Stimulated activated CD8-positive, alpha-beta memory T cell treated with anti-CD3 and anti-CD28 coated beads, Interleukin-7, amount 100 ng/mL, for 1 hour (primary cell): ENCODE measurements at regions not wholly inside any gene's neighbourhood (a gene's known extent, or its start where the extent isn't known, plus 50 kb on each side); places are given as distances from the start of the nearest gene placed in this dataset.

Experiments used
- DNase-seq, 2 donors: peaks; one replicate each; pipeline ENCODE4 v3.0.0-alpha.2; 2020; ENCODE audit warnings: low read depth in 2 of 2

- DNase-seq = no peak
Measured at GRCh38 chr11:70868341-70868885, 384.0 kb downstream of the SHANK2 start.

- DNase-seq = no peak
Measured at GRCh38 chr11:70869054-70869453, 383.3 kb downstream of the SHANK2 start.

DNA sequence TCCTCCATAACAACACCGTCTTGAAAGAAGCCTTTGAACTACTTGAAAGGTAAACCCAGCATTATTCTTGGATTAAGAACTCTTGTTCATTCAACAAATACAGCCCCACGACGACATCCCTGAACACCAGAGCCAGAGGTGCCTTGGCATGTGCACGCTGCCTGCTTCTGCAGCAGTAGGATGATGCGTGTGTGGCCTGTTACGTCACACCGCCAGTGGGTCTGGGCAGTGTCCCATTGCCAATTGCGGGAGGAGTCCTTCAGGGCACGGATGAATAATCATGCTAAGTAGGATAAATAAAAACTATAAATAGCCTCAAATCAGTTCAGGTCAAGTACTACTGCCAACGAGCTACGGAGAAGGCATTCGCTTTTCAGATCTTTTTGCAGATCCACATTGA is 380.5 kb downstream of the SHANK2 start:
- no peak for DNase-seq

- DNase-seq = no peak
Measured at GRCh38 chr11:70872299-70872698, 380.1 kb downstream of the SHANK2 start.

DNA sequence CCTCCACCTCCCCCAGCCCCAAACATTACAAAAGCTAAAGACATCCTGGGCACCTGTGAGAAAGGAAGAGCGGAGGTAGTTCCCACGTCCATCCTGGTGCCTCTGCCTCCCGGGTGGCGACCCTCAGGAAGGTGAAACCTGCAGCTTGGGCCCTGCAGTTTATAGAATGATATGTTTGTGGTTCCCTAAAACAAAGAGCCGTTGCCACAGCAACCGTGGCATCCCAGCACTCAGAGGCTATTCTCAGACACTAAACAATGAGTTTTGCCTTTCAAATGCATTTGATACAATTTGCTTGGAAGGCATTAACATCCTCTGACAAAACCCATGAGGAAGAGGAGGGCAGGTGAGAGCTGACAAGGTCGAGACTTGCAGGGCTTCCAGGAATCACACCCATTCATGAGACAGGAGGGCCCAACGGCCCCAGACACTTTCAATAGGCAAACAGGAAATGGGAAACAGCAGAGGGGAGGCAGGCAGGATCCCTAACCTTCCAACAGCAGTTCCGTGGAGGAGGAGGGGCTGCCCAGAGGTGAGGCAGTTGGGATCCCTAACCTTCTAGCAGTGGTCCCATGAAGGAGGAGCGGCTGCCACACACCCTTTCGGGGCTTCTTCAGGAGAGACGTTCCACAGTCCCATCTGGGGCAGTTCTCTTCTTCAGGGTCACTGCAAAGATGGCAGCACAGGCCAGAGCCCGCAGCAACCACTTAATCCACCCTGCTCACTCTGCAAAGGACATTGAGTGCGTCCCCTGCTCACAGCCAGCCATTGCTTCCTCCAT is 379.2 kb downstream of the SHANK2 start:
- no peak for DNase-seq

- DNase-seq = no peak
Measured at GRCh38 chr11:70873736-70874412, 378.5 kb downstream of the SHANK2 start.

- no peak for DNase-seq
Measured at GRCh38 chr11:70876685-70877084, 375.7 kb downstream of the SHANK2 start.

GRCh38 chr11:70877151-70877550 is 375.2 kb downstream of the SHANK2 start:
- no peak for DNase-seq

- DNase-seq = no peak
Measured at GRCh38 chr11:70878366-70878765, 374.0 kb downstream of the SHANK2 start.

DNA sequence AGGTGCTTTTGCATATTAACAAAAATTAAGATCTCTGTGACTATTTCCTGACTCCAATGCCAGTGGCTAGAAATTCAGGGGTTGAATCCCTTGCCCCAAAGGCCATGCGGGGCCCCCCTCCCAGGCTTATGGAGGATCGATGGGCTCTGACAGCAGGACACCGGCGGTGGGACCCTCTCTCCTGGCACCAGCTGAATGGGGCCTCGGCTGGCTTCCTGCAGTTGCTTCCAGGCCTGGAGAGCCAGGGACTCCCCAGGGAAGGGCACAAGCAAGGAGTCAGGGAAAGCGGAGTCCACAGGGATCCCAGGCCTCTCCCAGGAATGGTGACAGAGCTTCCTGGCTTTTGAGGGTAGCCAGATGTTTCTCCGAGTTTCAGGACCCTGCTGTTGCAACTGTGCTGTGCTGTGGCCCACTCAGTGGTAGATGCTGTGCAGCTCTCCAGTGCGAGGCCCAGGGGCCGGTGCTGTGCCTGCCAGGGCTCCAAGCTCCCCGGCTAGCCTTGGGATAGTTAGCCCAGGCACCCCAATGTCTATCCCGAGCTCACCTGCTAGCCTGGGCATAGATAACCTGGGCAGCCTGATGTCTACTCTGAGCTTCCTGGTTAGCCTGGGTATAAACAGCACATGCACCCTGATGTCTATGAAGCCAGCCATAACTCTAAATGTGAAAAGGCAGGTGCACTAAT is 372.6 kb downstream of the SHANK2 start:
- no peak for DNase-seq

- DNase-seq = no peak
Measured at GRCh38 chr11:70880416-70880815, 372.0 kb downstream of the SHANK2 start.

GRCh38 chr11:70881948-70882715 is 370.2 kb downstream of the SHANK2 start:
- DNase-seq = no peak

DNA sequence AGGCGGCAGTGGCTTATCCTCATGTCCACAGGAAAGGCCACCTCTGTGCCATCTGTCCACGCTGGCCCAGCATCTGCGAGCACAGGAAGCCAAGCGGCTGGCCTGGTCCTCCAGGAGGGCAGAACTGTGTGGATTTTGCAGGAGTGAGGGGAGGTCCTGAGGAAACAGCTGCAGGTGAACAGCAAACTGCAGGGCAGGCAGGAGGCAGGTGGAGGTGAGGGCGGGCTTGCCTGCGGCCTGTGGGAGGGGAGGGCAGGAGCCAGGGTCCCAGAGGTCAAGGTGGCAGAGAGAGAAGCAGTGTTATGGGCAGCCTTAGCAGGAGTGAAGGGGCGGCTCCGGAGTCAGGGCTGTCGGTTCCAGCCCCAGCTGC is 369.7 kb downstream of the SHANK2 start:
- DNase-seq = no peak

DNA sequence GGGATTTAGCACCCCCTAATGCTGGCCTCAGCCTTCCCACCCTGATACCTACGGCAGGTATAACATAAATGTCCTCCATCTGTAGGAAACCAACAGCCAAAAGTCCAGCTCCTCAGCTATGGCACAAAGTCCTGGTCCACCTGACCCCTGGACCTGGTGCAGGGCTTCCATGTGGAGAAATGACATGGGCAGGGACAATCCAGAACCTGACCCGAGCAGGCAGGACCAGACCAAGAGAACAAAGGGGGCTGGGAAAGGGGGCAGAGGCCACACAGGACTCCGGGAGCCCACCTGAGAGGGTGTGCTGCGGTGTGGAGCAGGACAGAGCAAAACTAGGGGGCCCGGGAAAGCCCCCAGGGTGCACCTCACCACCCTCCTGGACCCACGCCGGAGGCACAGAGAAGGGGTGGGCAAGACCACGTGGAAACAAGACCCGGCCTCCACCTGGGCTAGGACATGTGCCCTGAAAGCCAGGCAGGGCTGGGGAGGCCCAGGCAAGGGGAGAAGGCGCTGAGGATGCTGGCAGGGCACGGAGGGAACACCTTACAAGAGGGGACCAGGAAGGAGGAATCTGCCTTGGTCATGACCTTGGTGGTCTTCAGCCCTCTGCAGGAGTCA is 368.9 kb downstream of the SHANK2 start:
- DNase-seq = no peak

DNA sequence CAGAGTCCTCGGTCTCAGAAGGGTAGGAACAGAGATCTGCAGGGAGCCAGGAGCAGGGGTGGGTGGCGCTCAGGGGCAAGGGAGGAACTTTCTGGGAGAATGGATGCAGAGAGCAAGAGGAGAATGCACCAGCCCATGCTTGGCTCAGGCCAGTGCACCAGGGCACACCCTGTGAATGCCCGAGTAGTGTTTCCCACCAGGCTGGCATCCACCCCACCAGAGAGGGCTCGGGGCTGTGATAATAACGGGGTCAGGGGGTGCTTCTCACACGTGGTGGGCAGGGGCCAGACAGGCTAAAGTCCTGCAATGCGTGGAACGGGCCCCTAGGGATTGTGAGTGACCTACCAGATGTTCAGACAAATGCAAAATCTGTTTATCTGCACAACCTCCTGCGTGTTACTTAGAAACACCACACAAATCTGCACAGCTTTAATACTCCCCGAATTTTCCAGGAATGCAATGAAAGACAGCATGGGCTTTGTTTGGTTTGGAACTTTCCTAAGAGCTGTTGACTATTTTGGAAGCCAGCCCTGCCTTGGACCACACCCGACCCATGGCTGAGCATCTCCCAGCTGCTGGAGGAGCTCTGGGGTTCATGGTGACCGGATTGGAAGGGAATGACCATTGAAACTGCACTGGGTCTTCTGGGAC is 368.3 kb downstream of the SHANK2 start:
- no peak for DNase-seq

DNA sequence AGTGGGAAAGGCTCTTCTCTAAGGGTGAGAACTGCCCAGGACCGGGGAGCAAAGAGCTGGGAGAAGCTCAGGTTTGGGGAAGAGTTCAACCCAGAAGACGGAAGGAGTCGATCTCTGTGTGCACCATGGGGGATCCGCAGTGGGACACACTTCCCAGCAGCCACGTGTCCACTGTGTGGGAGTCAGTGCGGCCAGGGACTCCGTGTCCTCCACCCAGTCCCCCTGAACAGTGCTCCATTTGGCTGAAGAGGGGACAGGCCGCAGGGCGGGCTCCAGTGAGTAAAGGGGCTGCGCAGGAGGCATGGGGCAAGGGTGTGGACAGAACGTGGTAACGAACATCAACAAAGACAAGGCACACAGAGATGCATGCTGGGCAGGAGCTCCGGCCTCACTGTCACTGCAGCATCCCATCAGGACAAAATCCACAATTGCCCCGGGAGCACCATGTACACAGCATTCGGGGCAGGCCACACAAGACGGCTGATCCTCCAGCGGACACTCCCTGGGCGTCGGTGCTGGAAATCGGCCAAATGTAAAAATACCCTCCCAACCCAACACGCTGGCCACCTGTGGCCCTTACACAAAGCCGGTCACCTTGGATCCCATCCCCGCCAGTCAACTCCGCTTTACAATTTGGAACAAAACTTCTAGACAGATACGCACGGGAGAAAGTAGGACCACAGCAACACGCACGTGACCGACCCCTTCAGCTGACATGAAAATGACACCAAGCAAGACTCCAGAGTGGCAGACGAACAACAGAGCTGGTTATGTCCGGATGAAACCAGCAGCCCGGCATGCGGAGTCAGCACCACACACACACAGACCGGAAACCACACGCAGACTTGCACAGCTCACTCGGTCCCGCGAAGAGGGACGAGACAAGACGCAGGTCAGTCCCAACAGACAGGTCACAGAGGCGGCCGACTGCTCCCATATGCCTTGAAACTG is 366.8 kb downstream of the SHANK2 start:
- no peak for DNase-seq

DNA sequence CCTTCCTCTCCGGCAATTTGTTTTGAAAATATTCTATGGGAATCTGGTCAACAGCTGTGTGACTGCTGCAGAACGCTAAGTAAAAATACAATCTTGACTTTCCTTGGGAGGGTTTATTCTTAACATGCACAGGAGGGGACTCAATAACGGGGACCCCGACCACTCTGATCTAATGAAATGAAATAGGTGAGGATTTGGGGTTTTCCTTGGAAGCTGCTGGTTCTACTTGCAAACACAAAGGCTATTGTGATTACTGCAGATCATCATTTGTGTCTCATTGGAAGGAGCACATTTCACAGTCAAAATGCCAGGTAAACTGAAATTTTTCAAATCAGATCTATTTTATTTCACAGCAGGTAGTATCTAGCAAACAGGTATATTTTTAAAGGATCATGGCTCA is 366.1 kb downstream of the SHANK2 start:
- DNase-seq = no peak

DNA sequence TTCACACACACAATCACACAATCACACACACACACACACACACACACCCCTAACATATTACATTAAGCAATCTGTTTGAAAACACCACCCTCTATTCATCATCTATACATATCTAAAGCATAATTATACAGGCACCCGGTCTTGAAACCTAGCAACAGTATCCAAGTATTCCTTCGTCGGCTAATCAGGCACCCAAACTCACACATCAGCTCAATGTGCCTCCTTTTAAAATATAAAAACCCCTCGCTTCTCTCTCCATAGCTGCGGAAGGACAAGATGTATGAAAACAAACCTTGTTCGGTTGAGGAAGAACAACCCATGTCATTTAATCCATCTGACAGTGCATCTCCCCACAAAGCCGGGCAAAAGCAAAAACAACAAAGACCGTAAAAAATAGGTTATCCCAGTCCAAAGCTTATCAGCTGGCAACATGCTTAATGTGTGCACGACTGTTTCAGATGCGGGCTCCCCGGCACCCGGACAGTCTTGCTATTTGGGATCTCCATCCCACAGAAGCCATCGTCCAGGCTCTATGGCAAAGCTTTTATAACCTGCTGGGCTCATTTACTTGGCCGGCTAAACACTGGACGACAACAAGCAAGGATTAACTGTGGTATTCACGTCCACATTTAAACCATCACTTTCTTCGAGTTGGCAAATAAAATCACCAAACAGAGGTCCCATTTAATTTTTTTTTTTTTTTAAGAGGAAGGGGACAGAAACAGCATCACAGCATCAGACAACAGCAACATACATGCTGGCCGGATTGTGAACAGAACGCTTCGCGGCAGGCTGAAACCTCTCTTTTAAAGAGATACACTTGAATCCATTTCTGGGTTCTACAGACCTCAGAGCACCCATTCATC is 365.5 kb downstream of the SHANK2 start:
- no peak for DNase-seq

DNA sequence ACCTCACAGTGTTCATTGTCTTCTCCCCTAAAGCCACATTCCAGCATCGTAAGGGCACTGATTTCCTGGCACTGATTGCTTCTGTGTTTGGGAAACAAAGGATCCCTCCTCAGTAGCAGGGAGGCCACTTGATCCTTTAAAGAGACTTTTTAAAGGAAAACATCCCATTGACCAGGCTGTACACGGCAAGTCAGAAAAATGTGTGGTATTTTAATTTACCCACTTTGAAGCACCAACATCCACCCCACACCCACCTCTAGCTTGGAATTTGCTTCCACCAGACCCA is 364.9 kb downstream of the SHANK2 start:
- DNase-seq = no peak
